CD4-positive, alpha-beta T cell treated with Interleukin-2 at 100 ng/mL for 4 hours (primary cell): ENCODE measurements at regions not wholly inside any gene's neighbourhood (a gene's known extent, or its start where the extent isn't known, plus 50 kb on each side); places are given as distances from the start of the nearest gene placed in this dataset.
"Not testable (repeated sequence)": the region's sequence is repeated elsewhere in the genome, so short reads cannot be mapped to it uniquely, and the experiment has no call there.

Source experiments
- DNase-seq: peaks from one replicate; pipeline ENCODE4 v3.0.0-alpha.2; 2020; ENCODE audit warnings: low spot score

DNA sequence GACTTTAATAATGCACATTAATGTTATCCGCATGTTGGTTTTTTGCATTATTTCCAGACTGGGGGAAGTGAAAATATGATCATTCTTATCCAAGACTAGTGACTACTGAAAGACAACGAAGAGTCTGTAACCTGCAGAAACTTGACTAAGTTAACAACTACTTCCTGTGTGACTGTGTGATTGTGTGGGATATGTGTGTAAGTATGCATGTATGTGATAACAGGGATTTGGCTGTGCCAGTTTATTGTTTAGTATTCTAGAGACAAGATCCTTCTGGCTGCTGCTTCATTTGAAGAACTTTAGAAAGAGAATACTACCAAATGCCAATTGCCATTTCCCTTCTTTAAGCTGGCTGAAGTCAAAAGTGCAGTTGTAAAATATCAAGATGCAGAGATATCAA, 375.7 kb upstream of the PRR16 start:
- DNase-seq: no peak

DNA sequence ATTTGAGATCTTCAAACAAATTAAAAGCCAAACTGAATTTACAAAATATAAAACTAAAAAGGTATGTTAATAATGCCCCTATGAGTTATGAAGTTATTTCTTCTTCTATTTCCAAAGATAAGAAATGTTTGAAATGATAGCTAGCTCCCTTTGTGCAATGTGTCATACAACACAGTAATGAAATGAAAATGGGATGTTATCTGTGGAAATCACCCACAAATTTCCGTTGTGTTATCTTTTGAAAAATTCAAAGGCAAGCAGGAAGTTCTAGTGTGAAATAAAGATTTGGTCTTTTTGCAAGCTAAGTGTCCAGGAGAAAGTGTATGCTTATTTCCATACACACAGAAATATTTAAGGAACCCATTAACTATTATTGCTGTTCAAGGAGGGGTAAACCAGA, 375.3 kb upstream of the PRR16 start:
- no peak for DNase-seq

DNA sequence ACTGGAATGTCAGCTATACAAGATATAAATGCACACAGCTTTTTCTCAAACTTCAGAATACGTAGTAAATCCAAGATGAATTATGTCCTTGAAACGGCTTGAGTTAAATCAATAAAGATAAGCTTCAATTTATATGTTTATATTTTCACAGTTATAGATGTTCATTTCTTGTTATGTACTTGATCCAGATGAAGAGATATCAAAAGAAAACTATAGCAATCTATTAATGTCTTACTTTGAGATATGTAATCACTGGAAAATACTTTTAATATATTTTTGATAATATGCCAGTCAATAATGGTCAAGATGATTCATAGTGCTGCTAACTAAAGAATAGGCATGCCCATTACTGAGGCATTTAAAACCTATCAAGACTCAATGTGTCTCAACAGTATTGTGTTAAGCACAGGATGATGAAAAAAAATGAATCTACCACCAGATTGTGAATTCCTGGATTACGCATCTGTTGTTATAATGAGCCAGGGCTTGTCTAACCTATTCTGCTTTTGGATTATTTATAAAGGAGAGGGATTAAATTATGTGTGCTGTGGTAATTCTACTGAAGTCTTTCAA, 372.6 kb upstream of the PRR16 start:
- no peak for DNase-seq

DNA sequence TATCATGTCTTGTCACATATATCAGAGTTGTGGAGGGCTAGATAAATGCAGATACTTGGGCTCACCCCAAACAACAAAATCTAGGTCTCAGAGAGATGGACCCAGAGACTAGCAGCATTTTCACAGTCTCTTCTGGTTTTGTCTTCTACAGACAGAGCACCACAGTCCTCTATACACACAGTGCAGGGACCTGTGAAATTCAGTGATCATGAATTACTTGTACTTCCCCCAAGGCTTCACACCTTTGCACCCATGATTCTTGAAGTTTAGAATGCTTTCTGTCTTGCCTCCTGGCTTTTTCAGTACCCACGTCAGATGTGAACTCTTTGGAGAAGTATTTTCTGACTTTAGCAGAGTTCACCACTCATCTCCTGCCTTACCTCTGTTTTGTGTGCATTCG, 371.5 kb upstream of the PRR16 start:
- no peak for DNase-seq

DNA sequence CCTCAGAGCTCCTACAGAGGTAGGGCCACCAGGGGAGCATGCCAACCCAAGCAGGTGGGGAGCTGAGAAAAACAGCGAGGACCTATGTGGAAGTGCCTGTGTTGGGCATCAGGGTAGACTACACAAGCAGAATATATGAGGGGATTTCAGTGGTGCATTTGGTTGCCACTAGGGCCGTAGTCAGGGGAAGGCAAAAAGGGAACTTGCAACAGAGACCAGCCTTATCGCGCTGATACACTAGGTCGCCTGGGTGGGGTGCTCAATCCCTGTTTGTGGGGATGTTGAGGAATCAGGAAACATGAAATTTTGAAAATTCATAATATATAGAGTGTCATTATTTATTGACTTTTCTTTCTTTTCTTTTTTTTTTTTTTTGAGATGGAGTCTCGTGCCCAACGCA, 370.9 kb upstream of the PRR16 start:
- no peak for DNase-seq

DNA sequence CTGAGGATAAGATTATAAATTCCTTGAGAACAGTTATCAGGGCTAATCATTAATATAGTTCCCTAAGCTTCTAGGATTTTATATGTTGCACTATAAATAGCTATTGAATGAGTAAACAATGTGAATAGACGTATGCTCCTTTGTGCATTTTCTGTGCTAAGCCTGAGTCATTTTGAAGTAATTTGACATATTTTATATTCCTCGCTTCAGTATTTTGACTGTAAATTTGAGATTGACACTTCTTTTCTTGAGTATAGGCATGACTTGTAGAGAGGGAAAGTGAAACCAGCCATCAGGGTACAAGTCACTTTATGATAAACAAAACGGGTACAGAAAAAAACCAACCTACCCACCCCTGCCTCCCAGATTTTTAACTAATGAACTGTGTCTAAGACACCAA, 367.7 kb upstream of the PRR16 start:
- DNase-seq: no peak

DNA sequence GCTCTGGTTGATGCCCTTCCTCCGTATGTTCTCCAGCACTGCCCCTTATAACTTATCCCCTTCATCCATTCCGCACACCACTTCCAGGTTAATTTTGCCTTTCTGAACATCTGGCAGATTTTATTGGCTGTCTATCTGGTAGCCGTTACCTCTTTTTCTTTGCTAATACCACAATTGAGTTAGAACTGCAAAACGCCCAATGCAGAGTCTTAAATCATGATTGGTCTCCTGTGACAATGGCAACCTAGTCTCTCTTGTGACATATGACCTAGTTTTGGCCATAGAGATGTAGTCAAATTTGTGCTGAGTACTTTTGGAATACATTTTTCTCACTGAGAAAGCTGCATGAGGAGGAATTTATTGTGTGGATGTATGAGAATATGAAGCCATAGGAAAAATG, 365.7 kb upstream of the PRR16 start:
- DNase-seq: no peak

DNA sequence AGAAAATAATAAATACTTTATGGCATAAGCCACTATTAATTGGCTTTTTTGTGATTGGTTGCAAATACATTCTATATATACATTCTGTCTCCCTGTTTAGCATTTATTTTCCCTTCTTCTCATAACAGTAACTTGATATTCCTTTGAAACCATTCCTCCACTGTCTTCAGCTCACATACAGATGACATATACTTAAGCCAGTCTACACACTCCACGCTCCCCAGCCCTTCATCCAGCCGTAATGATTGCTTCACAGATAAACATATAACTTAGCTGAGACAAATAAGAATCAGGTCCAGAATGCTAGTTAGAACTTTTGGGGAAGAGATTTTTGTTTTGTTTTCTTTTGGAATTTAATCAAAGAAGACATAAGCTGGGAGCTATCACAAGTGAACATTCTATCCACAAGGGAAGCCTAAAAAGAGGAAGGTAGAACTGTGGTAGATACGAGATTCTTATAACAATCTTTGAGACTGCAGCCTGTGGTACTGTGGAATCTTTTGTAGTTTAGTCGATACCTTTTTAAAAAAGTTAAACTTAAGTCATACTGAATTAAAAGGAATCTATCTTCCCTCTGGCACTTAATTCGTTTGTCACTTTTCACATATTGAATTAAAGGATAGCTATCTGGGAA, 365.1 kb upstream of the PRR16 start:
- DNase-seq: no peak

DNA sequence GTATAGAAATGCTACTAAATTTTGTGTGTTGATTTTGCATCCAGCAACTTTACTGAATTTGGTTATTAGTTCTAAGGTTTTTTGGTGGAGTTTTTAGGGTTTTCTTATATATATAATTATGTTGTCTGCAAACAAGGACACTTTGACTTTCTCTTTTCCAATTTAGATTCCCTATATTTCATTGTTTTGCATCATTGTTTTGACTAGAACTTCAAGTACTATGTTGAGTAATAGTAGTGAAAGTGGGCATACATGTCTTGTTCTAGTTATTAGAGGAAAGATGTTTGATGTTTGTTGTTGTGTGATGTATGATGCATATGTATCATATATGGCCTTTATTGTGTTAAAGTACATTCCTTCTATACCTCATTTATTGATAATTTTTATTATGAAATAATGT, 362.3 kb upstream of the PRR16 start:
- DNase-seq: no peak

DNA sequence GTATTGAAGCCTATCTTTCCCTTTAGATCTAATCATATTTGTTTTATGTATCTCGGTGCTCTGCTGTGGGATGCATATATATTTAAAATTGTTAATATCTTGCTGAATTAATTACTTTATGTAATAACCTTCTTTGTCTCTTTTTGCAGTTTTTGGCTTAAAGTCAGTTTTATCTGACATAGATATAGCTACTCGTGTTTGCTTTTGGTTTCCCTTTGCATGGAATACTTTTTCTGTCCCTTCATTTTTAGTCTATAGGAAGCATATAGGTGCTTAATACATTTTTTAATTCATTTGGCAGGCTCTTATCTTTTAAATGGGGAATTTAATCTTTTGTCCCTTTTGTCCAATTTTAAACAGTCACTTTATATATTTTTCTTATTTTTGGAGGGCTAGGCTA, 360.6 kb upstream of the PRR16 start:
- no peak for DNase-seq

DNA sequence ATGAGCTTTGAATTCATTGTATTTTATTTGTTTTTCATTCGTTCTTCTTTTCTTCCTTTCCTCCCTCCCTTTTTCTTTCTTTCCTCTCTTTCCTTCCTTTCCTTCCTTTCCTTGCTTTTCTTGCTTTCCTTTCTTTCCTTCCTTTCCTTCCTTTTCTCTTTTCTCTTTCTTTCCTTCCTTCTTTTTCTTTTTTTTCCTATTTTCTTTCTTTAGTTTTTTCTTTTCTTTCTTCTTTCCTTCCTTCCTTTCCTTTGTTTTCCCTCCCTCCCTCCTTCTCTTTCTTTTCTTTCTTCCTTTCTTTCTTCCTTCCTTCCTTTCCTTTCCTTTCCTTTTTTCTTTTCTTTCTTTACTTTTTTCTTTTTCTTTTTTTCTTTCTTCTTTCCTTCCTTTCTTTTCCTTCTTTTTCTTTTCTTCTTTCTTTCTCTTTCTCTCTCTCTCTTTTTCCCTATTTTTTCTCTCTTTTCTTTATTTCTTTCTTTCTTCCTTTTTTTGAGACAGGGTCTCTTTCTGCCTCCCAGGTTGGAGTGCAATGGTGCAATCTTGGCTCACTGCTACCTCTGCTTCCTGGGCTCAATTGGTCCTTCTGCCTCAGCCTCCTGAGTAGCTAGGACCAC, 357.1 kb upstream of the PRR16 start:
- DNase-seq: no peak

DNA sequence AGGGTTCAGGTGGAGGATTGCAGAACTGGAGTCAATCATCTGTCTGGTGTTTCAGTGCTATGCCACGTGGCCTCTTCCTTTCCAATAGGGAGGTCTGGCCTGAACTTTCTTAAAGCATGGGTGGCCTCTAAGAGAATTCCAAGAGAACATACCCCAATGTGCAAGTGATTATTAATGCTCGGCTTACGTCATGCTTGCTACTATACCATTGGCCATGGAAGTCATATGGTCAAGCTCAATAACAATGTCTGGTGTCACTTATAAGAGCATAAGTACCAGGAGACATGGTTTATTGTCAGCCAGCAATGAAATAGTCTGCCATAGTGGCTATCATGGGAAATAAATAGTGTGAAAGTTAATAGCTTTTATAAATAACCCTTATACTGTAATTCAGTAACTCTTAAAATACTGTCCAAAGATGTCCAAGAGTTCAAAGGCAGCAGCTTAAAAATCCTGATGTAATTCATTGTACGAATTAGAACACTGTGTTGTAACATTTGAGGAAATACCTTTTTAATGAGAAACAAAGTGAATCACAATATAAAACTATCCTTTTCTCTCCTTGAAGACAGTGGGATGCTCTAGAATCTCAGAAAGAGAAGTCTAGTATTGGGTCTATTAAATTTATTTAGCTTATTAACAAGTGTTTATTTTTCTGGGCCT, 355.4 kb upstream of the PRR16 start:
- DNase-seq: no peak

DNA sequence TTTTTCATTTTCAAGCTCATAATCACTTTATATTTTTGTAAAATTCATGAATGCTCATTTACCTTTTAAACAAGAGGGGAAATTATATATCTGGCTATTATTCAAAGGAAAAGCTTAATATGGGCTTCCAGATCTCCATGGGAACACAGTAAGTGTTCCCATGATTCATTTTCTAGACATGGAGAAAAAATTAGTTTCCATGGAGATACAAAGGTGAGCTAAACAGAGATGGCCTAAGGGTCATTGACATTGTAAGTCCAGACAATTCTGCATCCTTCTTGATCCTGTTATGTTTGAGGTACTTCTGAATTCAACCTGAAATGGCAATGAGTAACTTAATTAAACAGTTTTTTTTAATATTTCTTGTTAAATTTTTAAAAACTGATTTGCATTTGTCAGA, 341.4 kb upstream of the PRR16 start:
- DNase-seq: no peak

DNA sequence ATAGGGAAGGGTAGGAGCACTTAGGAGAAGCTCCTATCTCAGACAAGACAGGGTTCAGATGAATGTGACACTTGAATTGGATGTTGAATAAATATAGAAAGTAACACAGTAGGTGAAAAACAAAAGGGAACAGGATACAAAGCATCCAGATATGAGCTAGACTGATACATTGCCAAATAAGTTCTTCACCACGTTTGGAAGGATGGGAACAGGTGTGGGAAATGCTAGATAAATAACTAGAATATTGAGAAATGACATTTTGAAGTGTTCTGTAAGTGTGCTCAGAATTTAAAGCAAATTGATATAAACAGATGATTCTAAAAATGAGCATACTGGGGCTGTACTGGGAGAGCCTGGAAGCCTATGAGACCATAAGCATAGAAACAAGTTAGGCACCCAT, 340.1 kb upstream of the PRR16 start:
- DNase-seq: no peak

DNA sequence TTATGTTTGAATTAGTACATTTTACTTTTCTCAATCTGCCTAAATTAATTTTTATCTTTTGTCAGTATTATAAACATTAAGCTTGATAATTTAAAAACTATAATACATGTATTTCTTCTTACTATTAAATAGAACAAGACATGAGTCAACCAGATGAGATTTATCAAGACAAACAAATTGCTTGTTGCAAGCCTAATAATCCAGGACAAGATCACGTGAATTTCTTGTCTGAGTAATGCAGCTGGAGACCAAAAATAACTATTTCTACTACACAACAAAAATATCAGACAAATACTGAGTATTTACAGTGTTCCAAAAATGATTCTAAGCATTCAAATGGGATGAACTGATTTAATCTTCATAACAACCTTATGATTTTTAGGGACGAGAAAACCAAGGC, 339.1 kb upstream of the PRR16 start:
- no peak for DNase-seq

DNA sequence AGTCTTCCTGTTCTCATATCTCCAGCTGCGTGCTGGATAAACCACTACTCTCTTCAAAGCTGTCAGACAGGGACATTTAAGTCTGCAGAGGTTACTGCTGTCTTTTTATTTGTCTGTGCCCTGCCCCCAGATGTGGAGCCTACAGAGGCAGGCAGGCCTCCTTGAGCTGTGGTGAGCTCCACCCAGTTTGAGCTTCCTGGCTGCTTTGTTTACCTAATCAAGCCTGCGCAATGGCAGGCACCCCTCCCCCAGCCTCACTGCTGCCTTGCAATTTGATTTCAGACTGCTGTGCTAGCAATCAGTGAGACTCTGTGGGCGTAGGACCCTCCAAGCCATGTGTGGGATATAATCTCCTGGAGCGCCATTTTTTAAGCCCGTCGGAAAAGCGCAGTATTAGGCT, 331.8 kb upstream of the PRR16 start:
- DNase-seq: not testable (repeated sequence)

DNA sequence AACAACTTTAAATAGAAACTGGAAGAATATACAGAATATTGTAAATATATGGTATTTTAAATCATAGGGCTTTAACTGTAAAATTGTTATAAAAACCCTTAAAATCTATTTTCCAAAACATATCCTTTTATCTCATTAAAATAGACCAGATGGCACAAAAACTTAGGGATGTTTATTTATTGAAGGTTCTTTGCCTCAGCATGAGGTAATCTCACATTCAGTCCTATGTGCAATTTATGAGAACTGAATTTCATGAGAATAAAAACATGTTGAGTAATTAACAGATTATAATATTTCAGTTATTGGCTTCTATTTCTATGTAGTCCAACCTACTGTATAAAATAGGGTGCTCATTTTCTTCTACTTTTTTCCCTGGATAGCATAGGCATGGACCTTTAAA, 329.2 kb upstream of the PRR16 start:
- DNase-seq: no peak

DNA sequence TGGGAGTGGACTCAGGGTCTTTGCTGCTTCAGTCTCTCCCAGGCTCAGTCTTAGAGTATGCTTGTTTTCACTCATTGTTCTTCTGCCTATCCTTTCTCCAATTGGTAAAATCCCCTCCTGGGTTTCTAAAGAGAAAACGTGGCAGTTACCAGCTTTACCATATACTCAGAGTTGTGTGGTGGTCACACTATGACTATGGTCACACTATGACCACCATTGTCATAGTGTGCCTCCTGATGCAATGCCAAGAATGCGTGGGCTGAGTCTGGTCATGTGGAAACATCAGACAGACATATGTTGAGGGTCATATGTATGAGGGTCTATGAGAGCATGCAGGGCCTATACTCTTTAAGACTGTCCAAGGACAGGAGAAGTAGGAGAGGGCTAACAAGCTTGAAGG, 326.5 kb upstream of the PRR16 start:
- DNase-seq: no peak

DNA sequence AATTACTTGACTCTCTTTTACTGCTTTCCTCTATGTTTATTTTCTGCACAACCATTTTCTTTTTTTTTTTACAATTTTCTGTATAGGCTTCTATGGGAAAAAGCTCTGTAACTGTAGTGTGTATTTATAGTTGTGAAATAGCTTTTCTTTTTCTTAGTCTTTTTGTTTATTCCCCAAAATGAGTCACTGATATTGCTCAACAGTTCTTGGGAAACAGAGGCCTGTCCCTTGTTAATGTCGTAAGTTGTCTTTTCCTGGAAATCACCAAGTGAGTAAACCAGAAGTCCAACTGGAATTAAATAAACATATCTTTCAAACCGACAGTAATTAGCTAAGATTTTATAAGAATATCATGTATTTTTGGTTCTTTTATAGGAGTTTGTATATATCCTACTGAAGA, 325.1 kb upstream of the PRR16 start:
- DNase-seq: no peak

DNA sequence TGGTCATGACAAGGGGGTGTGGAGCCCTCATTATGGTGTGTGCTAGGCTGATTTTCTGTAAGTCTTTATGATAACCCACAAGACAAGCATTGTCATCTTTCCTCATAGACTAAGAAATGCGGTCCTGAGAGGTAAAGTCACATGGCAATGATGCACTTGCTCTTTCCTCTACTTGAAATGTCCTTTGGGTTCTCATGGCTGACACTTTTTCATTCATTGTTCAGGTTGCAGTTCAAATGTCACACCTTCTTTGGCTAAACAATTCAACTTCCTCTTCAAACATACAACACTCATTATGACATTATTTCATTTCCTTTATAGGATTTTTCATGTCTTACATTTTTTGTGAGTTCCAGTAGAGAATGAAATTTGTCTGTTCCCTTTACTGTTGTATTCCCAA, 323.6 kb upstream of the PRR16 start:
- DNase-seq: no peak

DNA sequence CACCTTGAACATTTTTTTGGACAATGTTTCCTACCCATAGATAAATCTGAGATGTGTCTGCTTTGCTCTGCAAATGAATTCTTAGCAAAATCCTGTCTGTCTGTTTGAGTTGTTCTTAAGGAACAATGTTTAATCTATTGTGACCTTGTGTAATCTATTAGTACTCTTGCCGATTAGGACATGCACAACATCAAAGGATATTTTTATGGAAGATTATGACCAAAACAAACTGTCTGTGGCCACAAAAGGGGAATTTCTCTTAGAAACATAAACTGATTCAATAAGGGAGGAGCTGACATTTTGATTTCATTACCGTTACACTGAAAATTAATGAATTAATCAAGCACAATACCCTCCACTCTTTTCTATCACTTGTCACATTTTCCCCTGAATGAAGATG, 323.0 kb upstream of the PRR16 start:
- no peak for DNase-seq

DNA sequence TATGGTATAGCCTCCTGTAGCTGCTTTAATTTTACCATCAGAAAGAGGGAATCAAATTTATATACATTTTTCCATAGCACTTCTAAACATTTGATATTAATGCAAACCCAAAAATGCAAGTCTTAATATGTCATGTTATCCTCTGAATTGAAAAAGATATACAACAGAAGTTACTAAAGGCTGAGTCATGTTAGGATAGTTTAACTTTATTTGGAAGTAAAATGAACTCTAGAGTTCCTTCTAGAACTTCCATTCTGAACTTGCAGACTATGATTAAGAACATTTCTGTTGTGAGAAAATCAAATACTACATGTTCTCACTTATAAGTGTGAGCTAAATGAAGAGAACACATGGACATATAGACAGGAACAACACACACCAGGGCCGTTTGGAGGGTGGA, 317.3 kb upstream of the PRR16 start:
- no peak for DNase-seq

DNA sequence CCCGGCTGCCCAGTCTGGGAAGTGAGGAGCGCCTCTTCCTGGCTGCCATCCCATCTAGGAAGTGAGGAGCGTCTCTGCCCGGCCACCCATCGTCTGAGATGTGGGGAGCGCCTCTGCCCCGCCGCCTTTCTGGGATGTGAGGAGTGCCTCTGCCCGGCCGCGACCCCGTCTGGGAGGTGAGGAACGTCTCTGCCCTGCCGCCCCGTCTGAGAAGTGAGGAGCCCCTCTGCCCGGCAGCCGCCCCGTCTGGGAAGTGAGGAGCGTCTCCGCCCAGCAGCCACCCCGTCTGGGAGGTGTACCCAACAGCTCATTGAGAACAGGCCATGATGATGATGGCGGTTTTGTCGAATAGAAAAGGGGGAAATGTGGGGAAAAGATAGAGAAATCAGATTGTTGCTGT, 316.2 kb upstream of the PRR16 start:
- DNase-seq: not testable (repeated sequence)

DNA sequence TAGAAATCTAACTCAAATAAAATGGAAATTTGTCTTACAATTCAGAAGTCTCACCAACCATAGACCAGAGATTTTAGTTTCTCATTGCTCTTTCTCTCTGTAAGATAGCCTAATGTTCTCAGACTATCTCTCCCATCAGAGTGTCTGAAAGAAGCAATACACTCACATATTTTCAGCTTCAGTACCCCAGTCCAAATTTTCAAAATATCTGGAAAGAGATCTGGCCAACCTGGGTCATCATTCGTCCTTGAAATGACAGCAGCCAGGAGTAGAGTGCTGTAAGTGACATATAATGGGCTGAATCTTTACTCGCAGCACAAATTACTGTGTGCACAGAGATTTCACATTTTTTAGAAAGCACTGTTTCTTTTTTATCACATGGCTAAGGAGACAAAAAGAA, 313.3 kb upstream of the PRR16 start:
- no peak for DNase-seq
